ENCODE measurements at regions not wholly inside any gene's neighbourhood (a gene's known extent, or its start where the extent isn't known, plus 50 kb on each side); places are given as distances from the start of the nearest gene placed in this dataset.

DNA sequence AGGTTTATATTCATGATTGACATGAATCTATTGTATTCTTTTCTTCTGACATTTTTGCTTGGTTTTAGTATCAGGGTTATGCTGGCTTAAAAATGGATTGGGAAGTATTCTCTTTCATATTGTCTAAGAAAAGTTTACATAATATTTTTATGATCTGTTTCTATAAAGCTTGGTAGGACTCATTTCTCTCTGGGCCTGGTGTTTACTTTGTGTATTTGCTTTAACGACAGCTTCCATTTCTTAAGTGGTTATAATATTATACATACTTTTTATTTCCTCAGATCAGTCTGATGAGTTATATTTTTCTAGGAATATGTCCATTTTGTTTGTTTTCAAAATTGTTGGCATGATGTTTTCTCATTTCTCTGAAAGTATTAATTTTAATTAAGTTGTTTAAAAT lies 117.9 kb upstream of the IL12A start:
- TF ChIP-seq CTCF (IDR thresholded peaks at IDR 0.05) (no peak), EZH2phosphoT487 (IDR thresholded peaks at IDR 0.05) (no peak)
